GM23338 (cell line): ENCODE measurements at regions not wholly inside any gene's neighbourhood (a gene's known extent, or its start where the extent isn't known, plus 50 kb on each side); places are given as distances from the start of the nearest gene placed in this dataset.

Experiments
- ATAC-seq: fragments of 200-7000 bp; cut with Tn5 transposase; 3 replicates; pipeline ENCODE4 v1.9.1; 2020
- DNase-seq: peaks from one replicate; pipeline ENCODE4 v3.0.0-alpha.2; 2015; ENCODE audit warnings: low spot score
- H2AFZ ChIP-seq: fragments of 200-600 bp; sonication (generic); 2 replicates; pipeline ENCODE4 v1.8.0; 2016; ENCODE audit warnings: antibody characterized with exemption, mild to moderate bottlenecking, moderate library complexity
- H3F3A ChIP-seq: fragments of 200-600 bp; sonication (generic); replicated peaks from 2 replicates; pipeline ENCODE4 v1.8.0; 2017; ENCODE audit warnings: antibody characterized with exemption, mixed run types, low read depth
- H3K27ac ChIP-seq: fragments of 200-600 bp; sonication (generic); 2 replicates; pipeline ENCODE4 v1.6.1; 2016; ENCODE audit warnings: low read depth
- H3K27me3 ChIP-seq: fragments of 200-600 bp; sonication (generic); 2 replicates; pipeline ENCODE4 v1.8.0; 2016; ENCODE audit warnings: mild to moderate bottlenecking, mixed run types, moderate library complexity; ENCODE audit not compliant: insufficient read depth
- H3K36me3 ChIP-seq: fragments of 200-600 bp; sonication (generic); 2 replicates; pipeline ENCODE4 v1.8.0; 2016; ENCODE audit warnings: mild to moderate bottlenecking; ENCODE audit not compliant: insufficient read depth
- H3K4me1 ChIP-seq: fragments of 200-600 bp; sonication (generic); 2 replicates; pipeline ENCODE4 v1.8.0; 2016; ENCODE audit warnings: mild to moderate bottlenecking, moderate library complexity; ENCODE audit not compliant: insufficient read depth
- H3K4me2 ChIP-seq: fragments of 200-600 bp; sonication (generic); 2 replicates; pipeline ENCODE4 v1.7.1; 2017; ENCODE audit warnings: mixed run types
- H3K4me3 ChIP-seq: fragments of 200-600 bp; sonication (generic); 2 replicates; pipeline ENCODE4 v1.6.1; 2016; ENCODE audit warnings: mixed run types
- H3K79me2 ChIP-seq: fragments of 200-600 bp; sonication (generic); replicated peaks from 2 replicates; pipeline ENCODE4 v1.8.0; 2017; ENCODE audit warnings: mild to moderate bottlenecking; ENCODE audit not compliant: insufficient read depth
- H3K9me2 ChIP-seq: fragments of 200-600 bp; sonication (generic); 2 replicates; pipeline ENCODE4 v1.8.0; 2017; ENCODE audit not compliant: insufficient read depth
- H4K20me1 ChIP-seq: fragments of 200-600 bp; sonication (generic); replicated peaks from 2 replicates; pipeline ENCODE4 v1.8.0; 2017; ENCODE audit warnings: mild to moderate bottlenecking; ENCODE audit not compliant: insufficient read depth
- H3K27ac Mint-ChIP-seq: 2 replicates; pipeline ENCODE4 v1.8.0; 2020; ENCODE audit warnings: inconsistent platforms, mild to moderate bottlenecking, moderate library complexity, mixed read lengths
- H3K27me3 Mint-ChIP-seq: 3 replicates; pipeline ENCODE4 v1.8.0; 2022; ENCODE audit warnings: low read depth, mild to moderate bottlenecking, moderate library complexity, mixed read lengths, inconsistent platforms; ENCODE audit not compliant: insufficient read depth, poor library complexity
- H3K36me3 Mint-ChIP-seq: 3 replicates; pipeline ENCODE4 v1.8.0; 2021; ENCODE audit warnings: low read depth, mild to moderate bottlenecking, inconsistent platforms, moderate library complexity, mixed read lengths
- H3K4me1 Mint-ChIP-seq: 3 replicates; pipeline ENCODE4 v1.8.0; 2020; ENCODE audit warnings: mild to moderate bottlenecking, inconsistent platforms, mixed read lengths
- H3K4me3 Mint-ChIP-seq: 3 replicates; pipeline ENCODE4 v1.8.0; 2021; ENCODE audit warnings: moderate library complexity, mild to moderate bottlenecking, inconsistent platforms, mixed read lengths
- H3K9me3 Mint-ChIP-seq: 3 replicates; pipeline ENCODE4 v1.8.0; 2020; ENCODE audit warnings: moderate library complexity, mild to moderate bottlenecking, inconsistent platforms, mixed read lengths
- CREB1 ChIP-seq: fragments of 250-450 bp; sonication (Bioruptor Pico); IDR thresholded peaks from 2 replicates; pipeline ENCODE4 v1.5.0; 2020; ENCODE audit warnings: low read depth, mild to moderate bottlenecking, moderate library complexity
- EZH2 ChIP-seq: fragments of 200-600 bp; sonication (generic); IDR thresholded peaks from one replicate; pipeline ENCODE4 v1.8.0; 2017; ENCODE audit warnings: antibody characterized with exemption, mild to moderate bottlenecking, low read depth; ENCODE audit not compliant: unreplicated experiment
- EZH2phosphoT487 ChIP-seq: fragments of 200-600 bp; sonication (generic); IDR thresholded peaks from one replicate; pipeline ENCODE4 v1.8.1; 2018; ENCODE audit warnings: antibody characterized with exemption; ENCODE audit not compliant: unreplicated experiment
- JUNB ChIP-seq: IDR thresholded peaks from one replicate; pipeline ENCODE4 v1.6.1; 2016; ENCODE audit warnings: antibody characterized with exemption; ENCODE audit not compliant: unreplicated experiment
- NANOG ChIP-seq: IDR thresholded peaks from 2 replicates; pipeline ENCODE4 v1.6.1; 2016; ENCODE audit warnings: antibody characterized with exemption, borderline replicate concordance
- POLR2AphosphoS5 ChIP-seq: IDR thresholded peaks from 2 replicates; pipeline ENCODE4 v1.6.1; 2016; ENCODE audit warnings: antibody characterized with exemption, low read depth
- STAT1 ChIP-seq: IDR thresholded peaks from one replicate; pipeline ENCODE4 v1.6.1; 2016; ENCODE audit warnings: antibody characterized with exemption; ENCODE audit not compliant: unreplicated experiment
- ZNF114 ChIP-seq: fragments of 250-450 bp; sonication (Bioruptor Pico); IDR thresholded peaks from 2 replicates; pipeline ENCODE4 v1.5.0; 2020; ENCODE audit warnings: mild to moderate bottlenecking, moderate library complexity
- ZNF331 ChIP-seq: fragments of 250-450 bp; sonication (Bioruptor Pico); IDR thresholded peaks from 2 replicates; pipeline ENCODE4 v1.5.0; 2020; ENCODE audit warnings: low read depth, mild to moderate bottlenecking, moderate library complexity
- TF ChIP-seq, protein P1 (sequence below): fragments of 250-450 bp; sonication (Bioruptor Pico); IDR thresholded peaks from 2 replicates; pipeline ENCODE4 v1.5.0; 2020; ENCODE audit warnings: mild to moderate bottlenecking, moderate library complexity
- TF ChIP-seq, protein P2 (sequence below), 2 experiments: fragments of 200-600 bp in 1 of 2; sonication (generic) in 1 of 2; conservative IDR thresholded peaks; 2 replicates each; pipeline versions ENCODE4 v1.5.1 to v1.6.1; 2016 to 2017; ENCODE audit warnings: antibody characterized with exemption in 2 of 2, low read depth in 2 of 2, mild to moderate bottlenecking in 2 of 2, moderate library complexity in 1 of 2
- TF ChIP-seq, protein P3 (sequence below): IDR thresholded peaks from 2 replicates; pipeline ENCODE4 v1.6.1; 2016; ENCODE audit warnings: antibody characterized with exemption
- TF ChIP-seq, protein P4 (sequence below): IDR thresholded peaks from one replicate; pipeline ENCODE4 v1.6.1; 2018; ENCODE audit warnings: antibody characterized with exemption; ENCODE audit not compliant: unreplicated experiment

DNA sequence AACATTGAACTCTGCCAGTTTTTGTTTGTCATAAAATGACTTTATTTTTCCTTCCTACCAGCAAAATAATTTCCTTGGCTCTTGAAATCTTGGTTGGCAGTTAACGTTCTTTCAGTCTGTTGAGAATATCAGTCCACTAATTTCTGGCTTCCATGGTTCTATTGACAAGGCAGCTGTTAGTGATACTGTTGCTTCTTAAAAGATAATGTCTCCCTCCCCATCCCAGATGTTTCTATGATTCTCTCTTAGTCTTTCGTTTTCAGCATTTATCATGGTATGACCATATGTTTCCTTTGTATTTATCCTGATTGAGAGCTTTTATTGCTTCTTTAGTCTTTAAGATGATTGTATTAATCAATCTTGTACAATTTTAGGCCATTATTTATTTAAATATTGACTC lies 81.1 kb upstream of the STK26 start:
- Histone ChIP-seq H4K20me1 (no peaks in the 10 kb centered on the region), H3K4me3 (no peak overlapping the region), H3K27ac (no peak overlapping the region), H3K27me3 (no peaks in the 10 kb centered on the region), H3K4me1 (no peaks in the 10 kb centered on the region), H3K4me2 (no peak overlapping the region), H2AFZ (no peak overlapping the region), H3K36me3 (no peaks in the 10 kb centered on the region), H3K9me2 (no peaks in the 10 kb centered on the region), H3F3A (no peaks in the 10 kb centered on the region), H3K79me2 (no peaks in the 10 kb centered on the region)
- peaks cover 2% of the 10 kb centered on the region for H3K27me3 Mint-ChIP-seq
- DNase-seq (no peak), ATAC-seq (no peak)
- no peak overlapping the region for H3K27ac Mint-ChIP-seq
- no peak overlapping the region for H3K4me3 Mint-ChIP-seq
- no peaks in the 10 kb centered on the region for H3K36me3 Mint-ChIP-seq
- H3K4me1 Mint-ChIP-seq, result no peaks in the 10 kb centered on the region
- TF ChIP-seq, protein P1, sequence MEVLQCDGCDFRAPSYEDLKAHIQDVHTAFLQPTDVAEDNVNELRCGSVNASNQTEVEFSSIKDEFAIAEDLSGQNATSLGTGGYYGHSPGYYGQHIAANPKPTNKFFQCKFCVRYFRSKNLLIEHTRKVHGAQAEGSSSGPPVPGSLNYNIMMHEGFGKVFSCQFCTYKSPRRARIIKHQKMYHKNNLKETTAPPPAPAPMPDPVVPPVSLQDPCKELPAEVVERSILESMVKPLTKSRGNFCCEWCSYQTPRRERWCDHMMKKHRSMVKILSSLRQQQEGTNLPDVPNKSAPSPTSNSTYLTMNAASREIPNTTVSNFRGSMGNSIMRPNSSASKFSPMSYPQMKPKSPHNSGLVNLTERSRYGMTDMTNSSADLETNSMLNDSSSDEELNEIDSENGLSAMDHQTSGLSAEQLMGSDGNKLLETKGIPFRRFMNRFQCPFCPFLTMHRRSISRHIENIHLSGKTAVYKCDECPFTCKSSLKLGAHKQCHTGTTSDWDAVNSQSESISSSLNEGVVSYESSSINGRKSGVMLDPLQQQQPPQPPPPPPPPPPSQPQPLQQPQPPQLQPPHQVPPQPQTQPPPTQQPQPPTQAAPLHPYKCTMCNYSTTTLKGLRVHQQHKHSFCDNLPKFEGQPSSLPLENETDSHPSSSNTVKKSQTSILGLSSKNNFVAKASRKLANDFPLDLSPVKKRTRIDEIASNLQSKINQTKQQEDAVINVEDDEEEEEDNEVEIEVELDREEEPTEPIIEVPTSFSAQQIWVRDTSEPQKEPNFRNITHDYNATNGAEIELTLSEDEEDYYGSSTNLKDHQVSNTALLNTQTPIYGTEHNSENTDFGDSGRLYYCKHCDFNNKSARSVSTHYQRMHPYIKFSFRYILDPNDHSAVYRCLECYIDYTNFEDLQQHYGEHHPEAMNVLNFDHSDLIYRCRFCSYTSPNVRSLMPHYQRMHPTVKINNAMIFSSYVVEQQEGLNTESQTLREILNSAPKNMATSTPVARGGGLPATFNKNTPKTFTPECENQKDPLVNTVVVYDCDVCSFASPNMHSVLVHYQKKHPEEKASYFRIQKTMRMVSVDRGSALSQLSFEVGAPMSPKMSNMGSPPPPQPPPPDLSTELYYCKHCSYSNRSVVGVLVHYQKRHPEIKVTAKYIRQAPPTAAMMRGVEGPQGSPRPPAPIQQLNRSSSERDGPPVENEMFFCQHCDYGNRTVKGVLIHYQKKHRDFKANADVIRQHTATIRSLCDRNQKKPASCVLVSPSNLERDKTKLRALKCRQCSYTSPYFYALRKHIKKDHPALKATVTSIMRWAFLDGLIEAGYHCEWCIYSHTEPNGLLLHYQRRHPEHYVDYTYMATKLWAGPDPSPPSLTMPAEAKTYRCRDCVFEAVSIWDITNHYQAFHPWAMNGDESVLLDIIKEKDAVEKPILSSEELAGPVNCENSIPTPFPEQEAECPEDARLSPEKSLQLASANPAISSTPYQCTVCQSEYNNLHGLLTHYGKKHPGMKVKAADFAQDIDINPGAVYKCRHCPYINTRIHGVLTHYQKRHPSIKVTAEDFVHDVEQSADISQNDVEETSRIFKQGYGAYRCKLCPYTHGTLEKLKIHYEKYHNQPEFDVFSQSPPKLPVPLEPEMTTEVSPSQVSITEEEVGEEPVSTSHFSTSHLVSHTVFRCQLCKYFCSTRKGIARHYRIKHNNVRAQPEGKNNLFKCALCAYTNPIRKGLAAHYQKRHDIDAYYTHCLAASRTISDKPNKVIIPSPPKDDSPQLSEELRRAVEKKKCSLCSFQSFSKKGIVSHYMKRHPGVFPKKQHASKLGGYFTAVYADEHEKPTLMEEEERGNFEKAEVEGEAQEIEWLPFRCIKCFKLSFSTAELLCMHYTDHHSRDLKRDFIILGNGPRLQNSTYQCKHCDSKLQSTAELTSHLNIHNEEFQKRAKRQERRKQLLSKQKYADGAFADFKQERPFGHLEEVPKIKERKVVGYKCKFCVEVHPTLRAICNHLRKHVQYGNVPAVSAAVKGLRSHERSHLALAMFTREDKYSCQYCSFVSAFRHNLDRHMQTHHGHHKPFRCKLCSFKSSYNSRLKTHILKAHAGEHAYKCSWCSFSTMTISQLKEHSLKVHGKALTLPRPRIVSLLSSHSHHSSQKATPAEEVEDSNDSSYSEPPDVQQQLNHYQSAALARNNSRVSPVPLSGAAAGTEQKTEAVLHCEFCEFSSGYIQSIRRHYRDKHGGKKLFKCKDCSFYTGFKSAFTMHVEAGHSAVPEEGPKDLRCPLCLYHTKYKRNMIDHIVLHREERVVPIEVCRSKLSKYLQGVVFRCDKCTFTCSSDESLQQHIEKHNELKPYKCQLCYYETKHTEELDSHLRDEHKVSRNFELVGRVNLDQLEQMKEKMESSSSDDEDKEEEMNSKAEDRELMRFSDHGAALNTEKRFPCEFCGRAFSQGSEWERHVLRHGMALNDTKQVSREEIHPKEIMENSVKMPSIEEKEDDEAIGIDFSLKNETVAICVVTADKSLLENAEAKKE (CRISPR knock-in tag), result no peak
- TF ChIP-seq, protein P2, sequence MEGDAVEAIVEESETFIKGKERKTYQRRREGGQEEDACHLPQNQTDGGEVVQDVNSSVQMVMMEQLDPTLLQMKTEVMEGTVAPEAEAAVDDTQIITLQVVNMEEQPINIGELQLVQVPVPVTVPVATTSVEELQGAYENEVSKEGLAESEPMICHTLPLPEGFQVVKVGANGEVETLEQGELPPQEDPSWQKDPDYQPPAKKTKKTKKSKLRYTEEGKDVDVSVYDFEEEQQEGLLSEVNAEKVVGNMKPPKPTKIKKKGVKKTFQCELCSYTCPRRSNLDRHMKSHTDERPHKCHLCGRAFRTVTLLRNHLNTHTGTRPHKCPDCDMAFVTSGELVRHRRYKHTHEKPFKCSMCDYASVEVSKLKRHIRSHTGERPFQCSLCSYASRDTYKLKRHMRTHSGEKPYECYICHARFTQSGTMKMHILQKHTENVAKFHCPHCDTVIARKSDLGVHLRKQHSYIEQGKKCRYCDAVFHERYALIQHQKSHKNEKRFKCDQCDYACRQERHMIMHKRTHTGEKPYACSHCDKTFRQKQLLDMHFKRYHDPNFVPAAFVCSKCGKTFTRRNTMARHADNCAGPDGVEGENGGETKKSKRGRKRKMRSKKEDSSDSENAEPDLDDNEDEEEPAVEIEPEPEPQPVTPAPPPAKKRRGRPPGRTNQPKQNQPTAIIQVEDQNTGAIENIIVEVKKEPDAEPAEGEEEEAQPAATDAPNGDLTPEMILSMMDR (conservative IDR thresholded peaks at IDR 0.05; ENCODE audit: low read depth in 2 of 2), result no peak
- TF ChIP-seq POLR2AphosphoS5 (no peak), ZNF331 (CRISPR knock-in tag) (no peak), ZNF114 (CRISPR knock-in tag) (no peak), EZH2phosphoT487 (no peak), STAT1 (no peak), CREB1 (CRISPR knock-in tag) (no peak), EZH2 (no peak), NANOG (no peak), JUNB (no peak)
- TF ChIP-seq, protein P3, sequence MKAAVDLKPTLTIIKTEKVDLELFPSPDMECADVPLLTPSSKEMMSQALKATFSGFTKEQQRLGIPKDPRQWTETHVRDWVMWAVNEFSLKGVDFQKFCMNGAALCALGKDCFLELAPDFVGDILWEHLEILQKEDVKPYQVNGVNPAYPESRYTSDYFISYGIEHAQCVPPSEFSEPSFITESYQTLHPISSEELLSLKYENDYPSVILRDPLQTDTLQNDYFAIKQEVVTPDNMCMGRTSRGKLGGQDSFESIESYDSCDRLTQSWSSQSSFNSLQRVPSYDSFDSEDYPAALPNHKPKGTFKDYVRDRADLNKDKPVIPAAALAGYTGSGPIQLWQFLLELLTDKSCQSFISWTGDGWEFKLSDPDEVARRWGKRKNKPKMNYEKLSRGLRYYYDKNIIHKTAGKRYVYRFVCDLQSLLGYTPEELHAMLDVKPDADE, result no peak
- TF ChIP-seq, protein P4, sequence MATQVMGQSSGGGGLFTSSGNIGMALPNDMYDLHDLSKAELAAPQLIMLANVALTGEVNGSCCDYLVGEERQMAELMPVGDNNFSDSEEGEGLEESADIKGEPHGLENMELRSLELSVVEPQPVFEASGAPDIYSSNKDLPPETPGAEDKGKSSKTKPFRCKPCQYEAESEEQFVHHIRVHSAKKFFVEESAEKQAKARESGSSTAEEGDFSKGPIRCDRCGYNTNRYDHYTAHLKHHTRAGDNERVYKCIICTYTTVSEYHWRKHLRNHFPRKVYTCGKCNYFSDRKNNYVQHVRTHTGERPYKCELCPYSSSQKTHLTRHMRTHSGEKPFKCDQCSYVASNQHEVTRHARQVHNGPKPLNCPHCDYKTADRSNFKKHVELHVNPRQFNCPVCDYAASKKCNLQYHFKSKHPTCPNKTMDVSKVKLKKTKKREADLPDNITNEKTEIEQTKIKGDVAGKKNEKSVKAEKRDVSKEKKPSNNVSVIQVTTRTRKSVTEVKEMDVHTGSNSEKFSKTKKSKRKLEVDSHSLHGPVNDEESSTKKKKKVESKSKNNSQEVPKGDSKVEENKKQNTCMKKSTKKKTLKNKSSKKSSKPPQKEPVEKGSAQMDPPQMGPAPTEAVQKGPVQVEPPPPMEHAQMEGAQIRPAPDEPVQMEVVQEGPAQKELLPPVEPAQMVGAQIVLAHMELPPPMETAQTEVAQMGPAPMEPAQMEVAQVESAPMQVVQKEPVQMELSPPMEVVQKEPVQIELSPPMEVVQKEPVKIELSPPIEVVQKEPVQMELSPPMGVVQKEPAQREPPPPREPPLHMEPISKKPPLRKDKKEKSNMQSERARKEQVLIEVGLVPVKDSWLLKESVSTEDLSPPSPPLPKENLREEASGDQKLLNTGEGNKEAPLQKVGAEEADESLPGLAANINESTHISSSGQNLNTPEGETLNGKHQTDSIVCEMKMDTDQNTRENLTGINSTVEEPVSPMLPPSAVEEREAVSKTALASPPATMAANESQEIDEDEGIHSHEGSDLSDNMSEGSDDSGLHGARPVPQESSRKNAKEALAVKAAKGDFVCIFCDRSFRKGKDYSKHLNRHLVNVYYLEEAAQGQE, result no peak
- no peaks in the 10 kb centered on the region for H3K9me3 Mint-ChIP-seq
